GM18505 (cell line): ENCODE measurements at regions not wholly inside any gene's neighbourhood (a gene's known extent, or its start where the extent isn't known, plus 50 kb on each side); places are given as distances from the start of the nearest gene placed in this dataset.

Experiments used
- ATAC-seq: cut with Tn5 transposase; IDR thresholded peaks from one replicate; pipeline ENCODE4 v1.9.1; 2021; ENCODE audit not compliant: unreplicated experiment
- POLR2A ChIP-seq: IDR thresholded peaks from 4 replicates; pipeline ENCODE4 v1.6.1; 2011; ENCODE audit warnings: borderline replicate concordance; ENCODE audit not compliant: insufficient read depth, insufficient read length; ENCODE audit errors: extremely low read depth

GRCh38 chr16:85188822-85189672 lies 76.8 kb upstream of the CIBAR2 start:
- TF ChIP-seq POLR2A, result no peak
- ATAC-seq, result no peak

- no peak for TF ChIP-seq POLR2A
- ATAC-seq, result no peak
Observed at GRCh38 chr16:85190572-85190971, 78.3 kb upstream of the CIBAR2 start.

DNA sequence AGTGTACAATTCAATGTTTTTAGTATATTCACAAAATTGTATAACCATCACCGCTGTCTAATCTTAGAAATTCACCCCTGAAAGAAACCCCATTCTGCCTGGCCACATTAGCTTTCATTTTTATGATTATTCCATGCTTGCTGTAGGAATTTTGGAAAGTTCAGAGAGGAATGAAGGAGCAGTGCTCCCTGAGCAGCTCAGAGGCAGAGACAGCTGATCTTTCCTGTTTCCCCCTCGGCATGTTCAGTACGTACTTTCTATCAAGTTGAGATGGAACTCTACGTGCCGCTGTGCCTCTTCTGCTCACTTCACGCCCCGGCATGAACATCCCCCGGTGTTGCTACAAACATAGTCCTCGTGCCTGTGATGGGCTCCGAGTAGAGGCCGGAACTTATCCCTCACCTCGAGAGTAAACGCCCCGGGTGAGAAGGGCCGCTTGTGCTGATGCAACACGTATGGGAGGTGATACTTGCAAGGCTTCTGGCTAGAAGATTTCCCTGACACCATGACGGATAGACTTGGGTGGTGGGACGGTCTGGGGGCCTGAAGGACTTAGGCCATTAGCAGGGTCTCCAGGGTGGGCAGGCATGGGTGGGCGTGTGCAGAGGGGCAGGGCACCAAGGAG lies 79.2 kb upstream of the CIBAR2 start:
- TF ChIP-seq POLR2A, result no peak
- no peak for ATAC-seq

DNA sequence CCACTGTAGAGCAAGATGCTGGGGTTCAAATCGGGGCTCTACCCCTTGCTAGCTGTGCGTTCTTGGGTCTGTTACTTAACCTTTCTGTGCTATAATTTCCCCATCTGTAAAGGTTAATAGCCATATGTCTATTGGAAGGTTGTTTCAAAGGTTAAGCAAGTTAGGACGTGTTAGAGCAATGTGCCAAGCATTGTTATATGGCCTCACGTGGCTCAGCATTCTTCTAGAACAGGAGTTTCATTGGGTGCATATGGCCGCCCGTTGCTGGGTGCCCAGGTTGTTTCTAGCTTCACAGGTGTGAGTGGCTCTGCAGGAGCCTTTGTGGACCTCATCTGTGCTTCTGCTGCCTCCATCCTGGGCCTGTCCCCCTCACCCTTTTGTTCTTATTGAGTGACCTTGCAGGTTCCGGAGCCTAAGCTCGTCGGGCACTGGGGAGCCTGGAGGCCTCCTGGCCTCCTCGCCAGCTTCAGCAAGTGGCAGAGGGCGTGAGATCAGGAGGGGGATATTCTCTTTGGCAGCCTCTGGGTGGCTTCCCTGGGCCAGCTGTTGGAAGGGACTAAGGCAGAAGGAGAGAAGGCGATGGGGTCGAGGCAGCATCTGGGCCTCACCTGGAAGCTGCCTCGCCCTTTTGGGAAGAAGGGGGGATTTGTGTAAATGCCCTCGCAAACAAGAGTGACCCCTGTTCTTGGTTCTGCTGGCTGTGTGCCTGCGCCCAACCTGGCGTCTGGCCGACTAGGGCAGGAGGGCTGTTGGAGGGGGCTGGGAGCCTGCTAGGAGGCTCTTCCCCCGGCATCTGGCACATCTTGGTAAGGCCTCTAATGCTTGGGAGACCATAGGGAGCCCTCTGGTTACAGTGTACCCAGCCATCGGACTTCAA lies 80.2 kb upstream of the CIBAR2 start:
- no peak for TF ChIP-seq POLR2A
- ATAC-seq, result no peak

GRCh38 chr16:85193115-85193493 lies 80.8 kb upstream of the CIBAR2 start:
- ATAC-seq, result no peak

GRCh38 chr16:85193876-85194275 lies 81.6 kb upstream of the CIBAR2 start:
- no peak for ATAC-seq
- TF ChIP-seq POLR2A, result no peak

More at GRCh38 chr16:85193115-85193493, 80.8 kb upstream of the CIBAR2 start:
- no peak for TF ChIP-seq POLR2A

GRCh38 chr16:85194307-85195270 lies 82.3 kb upstream of the CIBAR2 start:
- no peak for ATAC-seq
- no peak for TF ChIP-seq POLR2A

DNA sequence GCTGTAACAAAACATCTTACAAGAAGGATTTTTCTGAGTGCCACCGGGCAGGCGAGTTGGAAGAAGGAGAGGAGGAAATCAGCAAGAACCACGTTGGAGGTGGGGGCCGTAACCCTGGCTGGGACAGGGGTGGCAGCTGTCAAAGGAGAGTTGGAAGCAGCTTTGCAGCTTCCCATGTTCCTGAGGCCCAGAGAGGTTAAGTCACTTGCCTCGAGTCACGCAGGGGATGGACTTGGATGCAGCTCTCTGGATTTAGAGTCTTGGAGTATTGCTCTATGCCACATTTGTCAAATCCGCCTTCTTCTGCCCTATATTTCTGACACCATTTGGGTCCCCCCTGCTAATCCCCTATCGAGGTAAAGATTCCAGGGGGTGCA lies 83.0 kb upstream of the CIBAR2 start:
- no peak for TF ChIP-seq POLR2A
- no peak for ATAC-seq

DNA sequence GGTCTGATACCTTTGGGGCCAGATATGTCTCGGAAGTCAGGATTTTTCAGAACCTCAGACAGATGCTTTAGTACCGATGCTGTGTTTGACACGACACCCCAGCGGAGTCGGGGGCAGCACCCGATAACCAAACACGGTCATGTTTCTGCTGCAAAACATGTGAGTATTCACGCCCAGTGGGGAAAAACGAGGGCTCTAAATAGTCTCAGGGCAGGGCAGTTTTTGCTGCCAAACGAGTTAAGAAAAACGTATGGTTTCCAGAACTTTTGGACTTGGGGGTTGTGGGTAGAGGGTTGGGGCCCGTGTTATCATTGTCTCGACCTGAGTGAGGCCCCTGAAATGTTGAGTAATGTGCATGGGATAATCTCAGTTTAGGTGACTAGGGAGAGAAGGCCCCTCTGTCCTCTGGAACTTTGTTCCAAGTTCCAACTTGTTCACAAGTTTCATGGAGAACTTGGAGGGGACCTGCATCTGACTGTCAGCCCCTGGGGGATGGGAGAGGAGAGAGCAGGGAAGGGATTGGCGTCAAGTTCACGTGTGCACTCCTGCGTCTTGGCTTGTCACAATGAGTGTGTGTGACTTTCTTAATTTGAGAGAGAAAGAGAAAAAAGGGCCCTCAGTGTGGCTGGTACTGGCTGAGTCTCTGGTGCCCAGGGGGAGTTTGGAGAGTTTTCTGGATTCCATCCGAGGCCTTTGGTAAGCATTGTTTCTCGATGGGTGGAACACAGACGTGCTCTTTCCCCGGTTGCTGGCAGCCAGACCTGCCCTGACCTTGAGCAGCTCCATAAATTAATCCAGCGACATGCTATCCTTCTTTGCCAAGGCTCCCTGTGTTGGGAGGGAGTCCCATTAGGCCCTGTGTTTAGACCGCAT lies 83.9 kb upstream of the CIBAR2 start:
- TF ChIP-seq POLR2A, result no peak
- no peak for ATAC-seq

GRCh38 chr16:85196976-85197375 lies 84.7 kb upstream of the CIBAR2 start:
- no peak for ATAC-seq
- no peak for TF ChIP-seq POLR2A
